NB4 (cell line): ENCODE measurements at regions not wholly inside any gene's neighbourhood (a gene's known extent, or its start where the extent isn't known, plus 50 kb on each side); places are given as distances from the start of the nearest gene placed in this dataset.

Experiments used
- MYC ChIP-seq: IDR thresholded peaks from 2 replicates; pipeline ENCODE4 v1.6.1; 2011; ENCODE audit warnings: low read depth, low read length
- POLR2A ChIP-seq: IDR thresholded peaks from 2 replicates; pipeline ENCODE4 v1.6.1; 2011; ENCODE audit warnings: mild to moderate bottlenecking; ENCODE audit not compliant: insufficient read length; ENCODE audit errors: extremely low read depth
- TF ChIP-seq, protein P1 (sequence below): IDR thresholded peaks from one replicate; pipeline ENCODE4 v1.5.1; 2012; ENCODE audit warnings: low read depth, low read length
- TF ChIP-seq, protein P2 (sequence below): IDR thresholded peaks from 2 replicates; pipeline ENCODE4 v1.6.1; 2011; ENCODE audit warnings: low read depth, low read length

DNA sequence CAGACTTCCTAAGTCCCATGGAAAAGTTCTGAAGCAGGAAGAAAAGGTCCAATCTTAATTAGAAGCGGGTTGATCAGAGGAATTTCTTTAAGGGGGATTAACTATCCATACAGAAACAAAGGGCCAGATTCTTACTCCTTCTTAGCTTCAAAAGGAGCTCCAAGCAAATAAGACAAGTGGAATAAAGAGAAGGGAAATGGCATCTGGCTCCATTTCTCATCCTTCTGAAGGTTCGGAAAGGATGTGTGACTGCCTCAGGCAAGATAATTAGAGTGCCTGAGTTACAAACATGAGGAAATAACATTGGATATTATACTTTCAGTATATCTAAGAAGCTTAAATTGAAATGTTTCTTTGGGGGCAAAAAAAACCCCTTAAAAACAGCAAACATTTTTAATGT is 88.1 kb upstream of the ADAMTS19 start:
- TF ChIP-seq, protein P1, sequence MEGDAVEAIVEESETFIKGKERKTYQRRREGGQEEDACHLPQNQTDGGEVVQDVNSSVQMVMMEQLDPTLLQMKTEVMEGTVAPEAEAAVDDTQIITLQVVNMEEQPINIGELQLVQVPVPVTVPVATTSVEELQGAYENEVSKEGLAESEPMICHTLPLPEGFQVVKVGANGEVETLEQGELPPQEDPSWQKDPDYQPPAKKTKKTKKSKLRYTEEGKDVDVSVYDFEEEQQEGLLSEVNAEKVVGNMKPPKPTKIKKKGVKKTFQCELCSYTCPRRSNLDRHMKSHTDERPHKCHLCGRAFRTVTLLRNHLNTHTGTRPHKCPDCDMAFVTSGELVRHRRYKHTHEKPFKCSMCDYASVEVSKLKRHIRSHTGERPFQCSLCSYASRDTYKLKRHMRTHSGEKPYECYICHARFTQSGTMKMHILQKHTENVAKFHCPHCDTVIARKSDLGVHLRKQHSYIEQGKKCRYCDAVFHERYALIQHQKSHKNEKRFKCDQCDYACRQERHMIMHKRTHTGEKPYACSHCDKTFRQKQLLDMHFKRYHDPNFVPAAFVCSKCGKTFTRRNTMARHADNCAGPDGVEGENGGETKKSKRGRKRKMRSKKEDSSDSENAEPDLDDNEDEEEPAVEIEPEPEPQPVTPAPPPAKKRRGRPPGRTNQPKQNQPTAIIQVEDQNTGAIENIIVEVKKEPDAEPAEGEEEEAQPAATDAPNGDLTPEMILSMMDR: no peak
- TF ChIP-seq MYC: no peak
- TF ChIP-seq POLR2A: no peak
- TF ChIP-seq, protein P2, sequence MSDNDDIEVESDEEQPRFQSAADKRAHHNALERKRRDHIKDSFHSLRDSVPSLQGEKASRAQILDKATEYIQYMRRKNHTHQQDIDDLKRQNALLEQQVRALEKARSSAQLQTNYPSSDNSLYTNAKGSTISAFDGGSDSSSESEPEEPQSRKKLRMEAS: no peak
